ENCODE measurements at regions not wholly inside any gene's neighbourhood (a gene's known extent, or its start where the extent isn't known, plus 50 kb on each side); places are given as distances from the start of the nearest gene placed in this dataset.

GRCh38 chr2:14257801-14258507, 374.6 kb upstream of the LRATD1 start:
- Histone ChIP-seq H3K9me3 (ENCODE audit: low read depth) (no peaks in the 10 kb centered on the region), H3K27ac (no peak overlapping the region), H3K79me2 (ENCODE audit: low read depth) (no peaks in the 10 kb centered on the region), H4K20me1 (ENCODE audit: low read depth) (no peaks in the 10 kb centered on the region), H3K4me2 (no peak overlapping the region), H2AFZ (replicated peaks) (no peak overlapping the region), H3K4me1 (peaks cover 13% of the 10 kb centered on the region), H3K9ac (no peak overlapping the region), H3K27me3 (no peaks in the 10 kb centered on the region), H3F3A (ENCODE audit: low read depth) (no peaks in the 10 kb centered on the region), H3K4me3 (no peak overlapping the region), H3K36me3 (no peaks in the 10 kb centered on the region)
- no peak for TF ChIP-seq EZH2phosphoT487 (IDR thresholded peaks at IDR 0.05)
- TF ChIP-seq CTCF (IDR thresholded peaks at IDR 0.05), result no peak
- no peak for TF ChIP-seq EZH2 (IDR thresholded peaks at IDR 0.05)
- H3K4me1 Mint-ChIP-seq, result peaks cover 7% of the 10 kb centered on the region
- H3K4me3 Mint-ChIP-seq, result no peak overlapping the region
- H3K27me3 Mint-ChIP-seq (ENCODE audit: insufficient read depth, low read depth), result no peaks in the 10 kb centered on the region
- H3K9me3 Mint-ChIP-seq, result no peaks in the 10 kb centered on the region
- no peak overlapping the region for H3K27ac Mint-ChIP-seq
- no peaks in the 10 kb centered on the region for H3K36me3 Mint-ChIP-seq
- DNase-seq (ENCODE audit: low spot score), result no peak

GRCh38 chr2:14261771-14262170, 370.7 kb upstream of the LRATD1 start:
- DNase-seq (ENCODE audit: low spot score), result no peak
- Histone ChIP-seq H4K20me1 (ENCODE audit: low read depth) (no peaks in the 10 kb centered on the region), H3K9ac (no peak overlapping the region), H3K36me3 (no peaks in the 10 kb centered on the region), H3K79me2 (ENCODE audit: low read depth) (no peaks in the 10 kb centered on the region), H3K9me3 (ENCODE audit: low read depth) (no peaks in the 10 kb centered on the region), H3F3A (ENCODE audit: low read depth) (no peaks in the 10 kb centered on the region), H3K4me2 (no peak overlapping the region), H2AFZ (replicated peaks) (no peak overlapping the region), H3K4me1 (peaks cover 8% of the 10 kb centered on the region), H3K27ac (no peak overlapping the region), H3K27me3 (no peaks in the 10 kb centered on the region), H3K4me3 (no peak overlapping the region)
- Mint-ChIP-seq H3K27ac (no peak overlapping the region), H3K4me1 (peaks cover 4% of the 10 kb centered on the region), H3K36me3 (no peaks in the 10 kb centered on the region), H3K9me3 (no peaks in the 10 kb centered on the region), H3K27me3 (ENCODE audit: insufficient read depth, low read depth) (no peaks in the 10 kb centered on the region), H3K4me3 (no peak overlapping the region)
- TF ChIP-seq EZH2phosphoT487 (IDR thresholded peaks at IDR 0.05) (no peak), CTCF (IDR thresholded peaks at IDR 0.05) (no peak), EZH2 (IDR thresholded peaks at IDR 0.05) (no peak)

GRCh38 chr2:14263053-14263452, 369.5 kb upstream of the LRATD1 start:
- no peak overlapping the region for H2AFZ ChIP-seq (replicated peaks)
- no peak overlapping the region for H3K27ac ChIP-seq
- no peak overlapping the region for H3K9ac ChIP-seq
- no peaks in the 10 kb centered on the region for H3K79me2 ChIP-seq (ENCODE audit: low read depth)
- H3K27me3 ChIP-seq, result no peaks in the 10 kb centered on the region
- TF ChIP-seq EZH2 (IDR thresholded peaks at IDR 0.05), result no peak
- no peak for TF ChIP-seq EZH2phosphoT487 (IDR thresholded peaks at IDR 0.05)
- no peak for TF ChIP-seq CTCF (IDR thresholded peaks at IDR 0.05)
- Mint-ChIP-seq H3K4me1 (no peaks in the 10 kb centered on the region), H3K9me3 (no peaks in the 10 kb centered on the region), H3K36me3 (no peaks in the 10 kb centered on the region), H3K27ac (no peak overlapping the region), H3K4me3 (no peak overlapping the region), H3K27me3 (ENCODE audit: insufficient read depth, low read depth) (peaks cover 4% of the 10 kb centered on the region)
- no peak overlapping the region for H3K4me2 ChIP-seq
- no peaks in the 10 kb centered on the region for H3K36me3 ChIP-seq
- no peak for DNase-seq (ENCODE audit: low spot score)
- no peaks in the 10 kb centered on the region for H4K20me1 ChIP-seq (ENCODE audit: low read depth)
- H3K4me3 ChIP-seq, result no peak overlapping the region
- no peaks in the 10 kb centered on the region for H3F3A ChIP-seq (ENCODE audit: low read depth)
- H3K9me3 ChIP-seq (ENCODE audit: low read depth), result no peaks in the 10 kb centered on the region
- no peaks in the 10 kb centered on the region for H3K4me1 ChIP-seq
